ENCODE measurements at regions not wholly inside any gene's neighbourhood (a gene's known extent, or its start where the extent isn't known, plus 50 kb on each side); places are given as distances from the start of the nearest gene placed in this dataset.

DNA sequence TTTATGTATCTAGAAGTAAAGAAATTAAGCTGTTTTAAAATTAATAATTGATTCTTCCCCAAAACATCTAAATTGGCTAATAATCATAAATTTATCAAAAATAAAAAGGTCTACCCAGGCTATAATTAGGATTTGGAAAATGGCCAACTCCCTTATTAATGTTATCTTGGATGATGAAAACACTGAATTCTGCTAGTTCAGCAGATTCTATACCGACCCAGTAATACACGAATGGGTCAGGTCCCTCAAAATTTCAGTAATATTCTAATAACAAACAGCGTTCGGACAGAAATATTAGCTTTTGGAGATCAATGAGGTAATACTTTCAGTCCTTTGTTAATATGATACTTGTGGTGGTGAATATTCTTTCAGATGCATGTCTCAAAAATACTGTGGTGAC is 360.7 kb upstream of the MGMT start:
- Histone ChIP-seq H3K4me1 (no peaks in the 10 kb centered on the region), H3K9me3 (no peaks in the 10 kb centered on the region), H3K36me3 (no peaks in the 10 kb centered on the region), H3K27ac (no peak overlapping the region), H3K27me3 (no peaks in the 10 kb centered on the region), H3K4me3 (no peak overlapping the region)
- intact Hi-C loops (cut with DNase I) = no loop called here
- 92% methylated on average over 4 of the region's 4 CpGs for WGBS, 2 donors
- TF ChIP-seq, protein P1, sequence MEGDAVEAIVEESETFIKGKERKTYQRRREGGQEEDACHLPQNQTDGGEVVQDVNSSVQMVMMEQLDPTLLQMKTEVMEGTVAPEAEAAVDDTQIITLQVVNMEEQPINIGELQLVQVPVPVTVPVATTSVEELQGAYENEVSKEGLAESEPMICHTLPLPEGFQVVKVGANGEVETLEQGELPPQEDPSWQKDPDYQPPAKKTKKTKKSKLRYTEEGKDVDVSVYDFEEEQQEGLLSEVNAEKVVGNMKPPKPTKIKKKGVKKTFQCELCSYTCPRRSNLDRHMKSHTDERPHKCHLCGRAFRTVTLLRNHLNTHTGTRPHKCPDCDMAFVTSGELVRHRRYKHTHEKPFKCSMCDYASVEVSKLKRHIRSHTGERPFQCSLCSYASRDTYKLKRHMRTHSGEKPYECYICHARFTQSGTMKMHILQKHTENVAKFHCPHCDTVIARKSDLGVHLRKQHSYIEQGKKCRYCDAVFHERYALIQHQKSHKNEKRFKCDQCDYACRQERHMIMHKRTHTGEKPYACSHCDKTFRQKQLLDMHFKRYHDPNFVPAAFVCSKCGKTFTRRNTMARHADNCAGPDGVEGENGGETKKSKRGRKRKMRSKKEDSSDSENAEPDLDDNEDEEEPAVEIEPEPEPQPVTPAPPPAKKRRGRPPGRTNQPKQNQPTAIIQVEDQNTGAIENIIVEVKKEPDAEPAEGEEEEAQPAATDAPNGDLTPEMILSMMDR (IDR thresholded peaks at IDR 0.05) = no peak
- TF ChIP-seq POLR2AphosphoS5 (IDR thresholded peaks at IDR 0.05) (no peak), POLR2A (IDR thresholded peaks at IDR 0.05) (no peak), EP300 (IDR thresholded peaks at IDR 0.05) (no peak)
- DNase-seq = no peak

DNA sequence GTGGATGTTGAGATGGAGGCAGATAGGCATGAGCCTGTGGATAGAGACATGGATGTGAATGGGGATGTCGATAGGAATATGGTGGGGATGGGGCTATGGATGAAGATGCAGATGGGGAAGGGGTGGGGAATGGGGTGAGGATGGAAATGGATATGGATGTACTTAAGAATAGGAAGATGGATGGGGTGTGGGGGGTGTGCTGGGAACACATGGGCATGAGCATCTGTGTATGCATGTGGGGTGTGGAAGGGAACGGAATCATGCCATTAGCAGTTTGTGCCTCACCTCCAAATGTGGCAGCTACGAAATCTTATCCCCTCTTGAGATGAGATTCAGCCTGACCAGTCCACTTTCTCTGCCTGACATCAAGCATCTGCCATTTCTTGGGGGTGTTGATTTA is 359.5 kb upstream of the MGMT start:
- intact Hi-C loops (cut with DNase I) = no loop called here
- Histone ChIP-seq H3K36me3 (no peaks in the 10 kb centered on the region), H3K4me1 (no peaks in the 10 kb centered on the region), H3K27me3 (no peaks in the 10 kb centered on the region), H3K4me3 (no peak overlapping the region), H3K27ac (no peak overlapping the region), H3K9me3 (no peaks in the 10 kb centered on the region)
- 69 to 93% methylated on average over 3 of the region's 3 CpGs for WGBS, 2 donors
- TF ChIP-seq, protein P1 (IDR thresholded peaks at IDR 0.05) = no peak
- TF ChIP-seq POLR2AphosphoS5 (IDR thresholded peaks at IDR 0.05) = no peak
- TF ChIP-seq EP300 (IDR thresholded peaks at IDR 0.05) = no peak
- TF ChIP-seq POLR2A (IDR thresholded peaks at IDR 0.05) = no peak
- no peak for DNase-seq

DNA sequence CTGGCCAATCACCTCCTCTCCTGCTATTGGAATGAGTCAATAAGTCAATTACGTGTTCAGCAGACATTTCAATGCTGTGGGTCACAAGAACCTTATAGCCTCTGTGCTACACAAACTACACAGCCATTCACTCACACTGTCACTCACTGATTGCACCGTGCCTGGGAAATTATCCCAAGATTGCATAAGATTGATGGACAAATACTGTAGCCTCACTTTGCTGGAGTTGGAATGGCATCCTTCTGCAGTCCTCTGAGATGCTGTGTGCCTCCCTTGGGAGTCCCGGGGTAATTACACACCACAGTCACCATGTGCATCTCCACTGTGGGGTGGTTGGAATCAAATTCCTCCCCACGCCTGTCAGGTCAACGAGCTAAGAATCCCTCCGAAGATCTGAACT is 358.7 kb upstream of the MGMT start:
- DNase-seq = no peak
- 81 to 83% methylated on average over 6 of the region's 6 CpGs for WGBS, 2 donors
- H3K4me3 ChIP-seq = no peak overlapping the region
- H3K36me3 ChIP-seq = no peaks in the 10 kb centered on the region
- no peak overlapping the region for H3K27ac ChIP-seq
- H3K27me3 ChIP-seq = no peaks in the 10 kb centered on the region
- TF ChIP-seq, protein P1 (IDR thresholded peaks at IDR 0.05) = no peak
- TF ChIP-seq EP300 (IDR thresholded peaks at IDR 0.05) (no peak), POLR2AphosphoS5 (IDR thresholded peaks at IDR 0.05) (no peak), POLR2A (IDR thresholded peaks at IDR 0.05) (no peak)
- intact Hi-C loops (cut with DNase I) = no loop called here
- no peaks in the 10 kb centered on the region for H3K4me1 ChIP-seq
- no peaks in the 10 kb centered on the region for H3K9me3 ChIP-seq

DNA sequence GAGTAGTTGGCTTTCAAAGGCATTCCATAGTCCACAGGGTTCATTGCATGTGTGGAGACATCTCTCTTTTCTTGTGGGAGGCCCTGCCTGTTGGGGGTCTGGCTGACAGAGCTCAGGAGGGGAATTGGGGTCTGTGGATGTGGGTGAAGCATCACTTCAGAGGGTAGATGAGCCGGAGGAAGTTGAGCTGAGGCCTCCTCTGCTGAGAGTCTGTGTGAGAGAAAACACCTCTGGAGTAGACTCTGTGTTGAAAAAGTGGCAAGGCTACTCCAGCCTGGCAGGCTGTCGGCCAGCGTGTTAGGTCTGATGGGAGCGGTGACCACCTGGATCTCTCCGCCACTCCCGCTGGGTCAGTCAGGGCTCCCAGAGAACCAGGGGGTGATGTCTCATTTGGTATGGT is 358.0 kb upstream of the MGMT start:
- Histone ChIP-seq H3K27ac (no peak overlapping the region), H3K4me3 (no peak overlapping the region), H3K4me1 (no peaks in the 10 kb centered on the region), H3K27me3 (no peaks in the 10 kb centered on the region), H3K36me3 (no peaks in the 10 kb centered on the region), H3K9me3 (no peaks in the 10 kb centered on the region)
- 94 to 97% methylated on average over 6 of the region's 6 CpGs for WGBS, 2 donors
- DNase-seq = no peak
- intact Hi-C loops (cut with DNase I) = no loop called here
- no peak for TF ChIP-seq POLR2AphosphoS5 (IDR thresholded peaks at IDR 0.05)
- TF ChIP-seq, protein P1 (IDR thresholded peaks at IDR 0.05) = no peak

DNA sequence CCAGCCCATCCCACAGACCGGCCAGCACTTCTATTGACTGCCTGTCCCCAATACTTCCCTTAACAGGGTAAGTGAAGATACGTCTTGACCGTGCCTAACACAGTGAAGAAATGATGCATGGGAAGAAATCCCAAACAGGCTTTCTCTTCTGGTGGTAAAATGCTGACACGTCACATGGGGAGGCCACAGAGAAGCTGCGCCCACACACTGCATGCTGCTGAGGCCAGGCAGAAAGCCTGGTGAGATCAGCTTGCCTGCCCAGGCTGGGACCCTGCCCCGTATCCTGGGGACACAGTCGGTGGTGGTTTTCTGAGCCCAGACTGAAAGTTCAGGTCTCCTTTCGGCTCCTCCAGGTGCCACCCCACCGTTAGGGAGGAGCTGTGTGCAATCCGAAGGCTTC is 356.3 kb upstream of the MGMT start:
- 88 to 91% methylated on average over 10 of the region's 10 CpGs for WGBS, 2 donors
- Histone ChIP-seq H3K4me1 (no peaks in the 10 kb centered on the region), H3K4me3 (no peak overlapping the region), H3K9me3 (no peaks in the 10 kb centered on the region), H3K27me3 (no peaks in the 10 kb centered on the region), H3K27ac (no peak overlapping the region), H3K36me3 (no peaks in the 10 kb centered on the region)
- DNase-seq = no peak
- no peak for TF ChIP-seq POLR2AphosphoS5 (IDR thresholded peaks at IDR 0.05)
- TF ChIP-seq POLR2A (IDR thresholded peaks at IDR 0.05) = no peak
- no peak for TF ChIP-seq EP300 (IDR thresholded peaks at IDR 0.05)
- TF ChIP-seq, protein P1 (IDR thresholded peaks at IDR 0.05) = no peak
- intact Hi-C loops (cut with DNase I) = no loop called here

Data from sigmoid colon (tissue), 6 donors.